ENCODE measurements at regions not wholly inside any gene's neighbourhood (a gene's known extent, or its start where the extent isn't known, plus 50 kb on each side); places are given as distances from the start of the nearest gene placed in this dataset.

DNA sequence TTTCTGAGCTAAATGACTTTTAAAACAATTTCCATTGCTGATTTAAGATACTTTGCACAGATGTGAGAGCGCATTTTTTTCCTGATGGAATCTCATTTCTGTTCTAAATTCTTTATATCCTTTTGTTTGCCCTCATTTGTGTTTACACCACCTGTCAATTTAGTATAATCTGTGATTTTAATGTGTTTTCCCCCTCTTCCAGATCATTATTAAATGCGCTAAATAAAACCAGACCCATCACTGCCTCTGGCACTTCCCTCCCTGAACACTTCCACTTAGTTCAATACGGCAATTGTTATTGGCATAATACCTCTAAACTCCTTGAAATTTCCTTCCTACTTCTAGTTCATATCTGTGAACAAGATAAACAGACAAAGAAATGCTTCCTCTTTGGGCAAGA is 186.9 kb upstream of the ADGRL2 start:
- DNase-seq, result no peak

DNA sequence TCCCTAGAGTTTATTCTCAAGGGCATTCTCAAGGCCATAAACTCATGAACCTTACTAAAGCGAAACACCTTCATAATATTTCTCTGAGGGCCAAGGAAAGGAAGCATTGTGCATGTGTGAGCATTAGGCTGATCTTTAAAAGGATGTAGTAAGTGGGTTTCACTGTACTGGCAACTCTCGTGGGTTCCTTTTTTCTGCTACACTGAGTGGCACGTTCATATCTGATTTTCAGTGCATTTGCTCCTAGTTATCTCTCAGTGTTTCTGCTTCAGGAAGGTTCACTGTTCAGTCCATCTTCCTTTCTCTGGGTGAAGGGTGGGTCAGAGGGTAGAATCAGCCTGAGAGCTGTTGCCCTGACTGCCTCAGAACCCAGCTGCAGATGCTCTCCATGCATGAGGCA is 192.8 kb upstream of the ADGRL2 start:
- no peak for DNase-seq

DNA sequence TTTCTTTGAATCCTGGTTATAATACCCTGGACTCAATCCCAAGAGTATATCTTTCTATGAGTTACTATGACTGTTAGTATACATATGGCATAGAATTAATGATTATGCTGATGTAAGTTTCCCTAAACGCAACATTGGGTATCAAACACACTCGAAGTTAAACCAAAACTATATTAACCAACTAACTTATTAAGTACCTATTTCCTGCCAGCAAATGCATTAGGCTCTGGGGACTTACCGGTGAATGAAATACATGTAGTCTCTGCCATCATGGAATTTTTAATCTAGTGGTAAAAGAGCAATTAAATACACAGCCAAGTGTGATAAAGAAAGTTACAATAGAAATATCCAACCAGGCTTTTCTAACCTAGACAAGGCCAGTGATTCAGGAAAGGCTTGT is 193.6 kb upstream of the ADGRL2 start:
- DNase-seq, result no peak

DNA sequence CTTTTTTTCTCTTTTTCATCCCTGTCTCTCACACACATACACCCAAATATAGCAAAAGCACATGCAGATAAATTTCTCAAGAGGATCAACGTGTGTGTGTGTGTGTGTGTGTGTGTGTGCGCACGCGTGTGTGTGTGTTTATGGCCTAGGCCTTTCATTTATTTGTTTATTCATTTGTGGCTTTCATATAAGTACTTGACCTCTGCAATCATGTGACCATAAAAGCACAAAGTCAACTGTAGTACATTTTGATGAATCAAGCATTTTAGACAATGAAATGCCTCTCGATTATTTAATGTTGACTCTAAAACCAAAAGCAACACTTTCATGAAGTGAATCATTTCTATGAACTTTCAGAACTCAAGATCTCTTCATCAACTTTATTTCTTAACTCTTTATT is 194.1 kb upstream of the ADGRL2 start:
- DNase-seq, result no peak

DNA sequence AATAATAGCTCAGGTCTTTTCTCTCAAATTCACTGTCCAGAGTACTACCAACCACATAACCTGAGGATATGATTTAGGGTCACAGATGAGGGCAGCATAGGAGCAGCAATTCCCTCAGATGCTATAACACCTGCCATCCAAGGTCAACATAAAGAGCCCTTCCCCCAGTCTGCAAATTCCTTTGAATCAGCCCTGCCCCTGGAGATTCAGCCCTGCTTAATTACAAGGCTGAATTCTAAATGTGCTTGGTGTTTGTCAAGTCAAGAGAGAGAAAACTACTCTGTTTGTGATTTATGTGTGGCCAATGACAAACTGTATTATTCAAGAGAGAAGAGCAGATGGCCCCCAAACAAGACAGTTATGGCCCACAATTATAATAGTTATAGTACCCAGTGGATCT is 195.7 kb upstream of the ADGRL2 start:
- no peak for DNase-seq

GRCh38 chr1:81600878-81601622 is 199.7 kb upstream of the ADGRL2 start:
- no peak for DNase-seq

- no peak for DNase-seq
Observed at GRCh38 chr1:81600363-81600762, 200.4 kb upstream of the ADGRL2 start.

- no peak for DNase-seq
Observed at GRCh38 chr1:81598623-81599022, 202.1 kb upstream of the ADGRL2 start.

DNA sequence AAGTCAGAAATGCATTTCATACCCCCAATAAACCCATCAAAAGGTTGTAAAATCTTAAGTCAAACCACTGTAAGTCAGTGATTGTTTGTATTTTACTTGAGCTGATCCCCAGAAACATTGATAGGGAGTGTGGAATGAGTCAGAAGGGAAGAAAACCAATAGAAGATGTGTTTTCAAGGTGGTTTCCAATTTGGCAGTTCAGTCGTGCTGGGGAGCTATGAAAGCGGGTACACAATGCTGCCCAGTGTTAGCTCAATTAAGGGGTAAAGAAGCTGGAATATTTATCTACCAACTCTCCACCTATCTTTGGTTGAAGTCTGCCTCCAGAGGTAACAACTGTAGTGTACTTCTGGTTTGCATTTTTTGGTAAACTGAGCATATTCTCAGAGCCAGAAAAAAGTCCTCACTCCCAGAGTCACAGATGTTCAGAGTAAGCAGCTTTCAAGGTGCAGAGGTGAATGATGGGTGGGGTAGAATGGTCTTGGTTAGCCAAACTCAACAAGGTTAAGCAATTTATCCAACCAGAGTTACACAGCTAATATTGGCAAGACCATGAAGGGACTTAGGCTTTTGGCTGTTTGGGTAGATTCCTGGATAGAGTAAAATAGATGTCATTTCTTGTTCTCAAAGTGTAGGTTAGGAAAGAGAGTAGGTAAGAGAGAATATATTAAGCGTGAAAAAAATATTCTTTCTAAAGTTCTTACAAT is 202.9 kb upstream of the ADGRL2 start:
- no peak for DNase-seq

DNA sequence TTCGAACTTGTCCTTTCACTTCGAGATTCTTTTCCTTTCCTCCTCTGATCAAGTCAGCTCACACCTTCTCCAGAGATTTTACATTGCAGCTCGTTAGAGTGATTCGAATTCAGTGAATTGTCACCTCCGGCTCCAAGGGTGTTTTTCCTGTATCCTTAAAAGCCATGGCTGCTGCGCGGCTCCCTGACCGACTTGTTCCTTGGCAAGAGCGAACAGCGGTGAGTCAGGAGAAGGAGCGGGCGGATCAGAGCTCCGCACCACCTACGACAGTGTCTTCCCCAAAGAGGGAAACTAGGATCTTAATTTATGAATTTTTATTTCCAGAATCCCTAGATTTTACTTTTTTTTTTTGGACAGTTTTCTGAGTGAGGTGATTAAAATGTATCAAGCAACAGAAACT is 204.4 kb upstream of the ADGRL2 start:
- DNase-seq, result no peak

GRCh38 chr1:81594206-81594605 is 206.5 kb upstream of the ADGRL2 start:
- no peak for DNase-seq

- no peak for DNase-seq
Observed at GRCh38 chr1:81592233-81592632, 208.5 kb upstream of the ADGRL2 start.

GRCh38 chr1:81590171-81590570 is 210.6 kb upstream of the ADGRL2 start:
- DNase-seq, result no peak

GRCh38 chr1:81588149-81588548 is 212.6 kb upstream of the ADGRL2 start:
- DNase-seq, result no peak

- no peak for DNase-seq
Observed at GRCh38 chr1:81587426-81587825, 213.3 kb upstream of the ADGRL2 start.

DNA sequence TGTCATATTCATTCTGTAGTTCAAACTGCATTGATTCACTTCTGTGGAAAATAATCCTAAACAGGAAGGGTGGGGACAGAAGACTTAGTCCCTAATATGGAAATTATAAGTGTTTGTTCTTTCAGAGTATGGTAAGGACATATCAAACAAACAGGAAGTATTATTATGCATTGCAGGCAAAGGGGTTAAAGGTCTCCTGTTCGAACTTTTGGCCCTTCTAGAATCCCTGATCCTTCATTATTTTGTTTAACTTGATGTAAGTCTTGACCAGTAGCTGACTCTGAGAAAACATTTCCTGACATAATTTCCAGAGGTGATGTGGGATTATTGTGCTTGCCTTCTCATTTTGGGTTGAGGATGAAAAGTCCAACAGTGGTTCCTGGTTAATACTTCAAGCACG is 215.4 kb upstream of the ADGRL2 start:
- no peak for DNase-seq

GRCh38 chr1:81584398-81584797 is 216.3 kb upstream of the ADGRL2 start:
- no peak for DNase-seq

DNA sequence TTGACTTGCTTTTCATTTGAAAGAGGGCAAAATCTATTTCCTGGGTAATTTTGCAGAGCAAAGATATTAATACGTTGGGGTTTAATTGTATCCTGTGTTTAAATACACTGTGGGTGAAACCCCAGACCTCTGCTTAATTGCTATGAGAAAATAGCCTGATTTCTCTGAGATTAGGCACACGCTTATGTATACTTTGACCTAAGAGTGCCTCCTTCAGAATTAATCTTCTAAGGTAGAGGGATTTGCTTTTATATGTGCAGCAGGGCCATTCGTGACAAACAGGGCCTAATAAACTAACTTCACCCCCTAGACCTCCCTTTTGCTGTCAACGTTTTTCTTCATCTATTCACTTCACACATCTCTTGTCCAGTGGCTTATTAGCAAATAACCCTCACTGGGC is 216.9 kb upstream of the ADGRL2 start:
- no peak for DNase-seq

- DNase-seq, result no peak
Observed at GRCh38 chr1:81582467-81582986, 218.2 kb upstream of the ADGRL2 start.

- no peak for DNase-seq
Observed at GRCh38 chr1:81578867-81579266, 221.9 kb upstream of the ADGRL2 start.

GRCh38 chr1:81577004-81577697 is 223.6 kb upstream of the ADGRL2 start:
- no peak for DNase-seq

DNA sequence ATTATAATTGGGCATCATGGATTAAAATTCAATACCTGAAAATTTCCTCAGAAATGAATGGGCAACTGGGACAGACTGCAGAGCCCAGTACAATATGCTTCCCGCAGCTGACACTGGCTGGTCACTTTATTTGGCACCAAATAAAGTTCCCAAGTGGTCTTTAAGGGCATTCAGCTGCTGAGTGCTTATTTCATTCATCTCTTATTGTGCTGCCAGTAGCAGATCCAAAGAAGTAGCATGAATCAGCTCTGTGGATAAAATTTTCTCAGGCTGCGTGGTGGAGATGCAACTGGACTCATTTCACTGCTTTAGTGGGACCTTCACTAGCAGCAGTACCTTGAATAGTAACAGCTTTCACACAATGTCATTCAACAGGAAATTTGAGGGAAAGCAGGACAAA is 226.3 kb upstream of the ADGRL2 start:
- DNase-seq, result no peak

- no peak for DNase-seq
Observed at GRCh38 chr1:81573458-81573857, 227.3 kb upstream of the ADGRL2 start.

- no peak for DNase-seq
Observed at GRCh38 chr1:81571946-81572345, 228.8 kb upstream of the ADGRL2 start.

Data from NCI-H510A (cell line).